ENCODE measurements at regions not wholly inside any gene's neighbourhood (a gene's known extent, or its start where the extent isn't known, plus 50 kb on each side); places are given as distances from the start of the nearest gene placed in this dataset.

GRCh38 chr10:117934477-117934876, 112.3 kb downstream of the RAB11FIP2 start:
- no peak overlapping the region for H4K8ac ChIP-seq (ENCODE audit: extremely low read depth, insufficient read depth, low read length)
- H2AFZ ChIP-seq (ENCODE audit: low read length) = no peak overlapping the region
- H3K4me1 ChIP-seq (replicated peaks in 1 of 4; ENCODE audit: control insufficient read depth in 3 of 4, insufficient read depth in 4 of 4, low read length in 3 of 4) = peaks cover 0 to 9% (median 4%) of the 10 kb centered on the region in 4 experiments; a peak in 5 of 7 replicates
- H3K4ac ChIP-seq (replicated peaks; ENCODE audit: insufficient read length, low read depth, low read length) = no peak overlapping the region
- H3K9ac ChIP-seq (replicated peaks in 1 of 4; ENCODE audit: extremely low read depth in 1 of 4, low read depth in 3 of 4, low read length in 3 of 4) = no peak overlapping the region
- H3K56ac ChIP-seq (replicated peaks; ENCODE audit: insufficient read length, low read depth, low read length) = no peak overlapping the region
- H3K18ac ChIP-seq (ENCODE audit: extremely low read depth, low read length) = no peak overlapping the region
- H2BK12ac ChIP-seq (ENCODE audit: low read depth, low read length) = no peak overlapping the region
- no peak overlapping the region for H4K5ac ChIP-seq (ENCODE audit: insufficient read length, low read depth, low read length)
- no peaks in the 10 kb centered on the region for H4K20me1 ChIP-seq (replicated peaks in 1 of 2; ENCODE audit: control insufficient read depth in 1 of 2, insufficient read depth in 2 of 2, low read length in 2 of 2)
- no peak overlapping the region for H3K4me3 ChIP-seq (ENCODE audit: extremely low read depth in 1 of 4, insufficient read depth in 2 of 4, low read depth in 3 of 4, low read length in 4 of 4)
- H3K27me3 ChIP-seq (replicated peaks in 1 of 4; ENCODE audit: control insufficient read depth in 3 of 4, extremely low read depth in 1 of 4, insufficient read depth in 3 of 4, low read length in 3 of 4) = no peaks in the 10 kb centered on the region
- CTCF ChIA-PET (ENCODE audit: partially characterized antibody) = interaction anchor here (1.2 kb wide), 1 partner anchor 38 kb away, joined by 3 read pairs; no protein-coding TSS in a partner anchor
- no peaks in the 10 kb centered on the region for H3K79me1 ChIP-seq (ENCODE audit: low read depth, low read length)
- DNase-seq (ENCODE audit: low read depth in 1 of 2, low spot score in 2 of 2) (no peak), FAIRE-seq (peak; percentile 58)
- no peak overlapping the region for H2BK5ac ChIP-seq (ENCODE audit: low read depth, low read length)
- no peaks in the 10 kb centered on the region for H3K36me3 ChIP-seq (ENCODE audit: control insufficient read depth in 2 of 4, insufficient read depth in 4 of 4, low read length in 3 of 4)
- H2BK20ac ChIP-seq (ENCODE audit: low read length) = no peak overlapping the region
- no peak overlapping the region for H4K91ac ChIP-seq (replicated peaks; ENCODE audit: insufficient read length, low read length)
- H2AK5ac ChIP-seq (ENCODE audit: low read depth, low read length) = no peak overlapping the region
- TF ChIP-seq EGR1 (IDR thresholded peaks at IDR 0.05; ENCODE audit: borderline replicate concordance, low read depth, low read length) (no peak), FOSL1 (IDR thresholded peaks at IDR 0.05; ENCODE audit: insufficient read depth, low read depth, low read length) (no peak), RXRA (IDR thresholded peaks at IDR 0.05; ENCODE audit: insufficient read depth, low read depth, low read length) (no peak), RAD21 (IDR thresholded peaks at IDR 0.05 in 1 of 2, conservative IDR thresholded peaks at IDR 0.05 in 1 of 2; ENCODE audit: low read depth in 2 of 2, low read length in 2 of 2) (no peak), E2F6 (IDR thresholded peaks at IDR 0.05) (peak; percentile 68), SRF (IDR thresholded peaks at IDR 0.05; ENCODE audit: low read depth, low read length) (no peak), MAX (IDR thresholded peaks at IDR 0.05) (peak; percentile 62; the same call in 1 of the 2 replicates), CTCF (IDR thresholded peaks at IDR 0.05; ENCODE audit: control extremely low read depth in 1 of 3, insufficient read depth in 1 of 3, low read depth in 1 of 3, low read length in 3 of 3) (no peak), CHD2 (IDR thresholded peaks at IDR 0.05; ENCODE audit: low read length) (no peak), BRCA1 (IDR thresholded peaks at IDR 0.05; ENCODE audit: low read depth, low read length) (no peak)
- H3K9me3 ChIP-seq (ENCODE audit: insufficient read depth in 2 of 2, low read depth in 1 of 2, low read length in 1 of 2) = peaks cover 2 to 5% of the 10 kb centered on the region in 2 experiments; a peak in 1 of 4 replicates
- H3K23ac ChIP-seq (ENCODE audit: insufficient read length) = no peak overlapping the region
- H3K23me2 ChIP-seq (ENCODE audit: low read depth, low read length) = no peaks in the 10 kb centered on the region
- H3K14ac ChIP-seq (ENCODE audit: insufficient read length) = no peak overlapping the region
- H2BK15ac ChIP-seq (ENCODE audit: low read length) = no peak overlapping the region
- H3K79me2 ChIP-seq (ENCODE audit: control insufficient read depth in 1 of 2, insufficient read depth in 2 of 2, low read length in 2 of 2) = no peaks in the 10 kb centered on the region
- H3K27ac ChIP-seq (ENCODE audit: low read depth, low read length) = no peak overlapping the region
- POLR2A ChIA-PET (ENCODE audit: partially characterized antibody) = no interaction called here
- peak overlapping the region in 1 of 2 experiments; percentile 21; a peak in 1 of 4 replicates for H3K4me2 ChIP-seq (ENCODE audit: insufficient read depth in 1 of 2, low read depth in 2 of 2, low read length in 2 of 2)
- H2BK120ac ChIP-seq (replicated peaks; ENCODE audit: low read depth, low read length) = no peak overlapping the region
- WGBS, 2 experiments (ENCODE audit: extremely low coverage in 1 of 2, insufficient coverage in 1 of 2, insufficient read length in 1 of 2, insufficient replicate concordance in 2 of 2, low coverage in 1 of 2, low lambda C conversion rate in 2 of 2, missing lambda C conversion rate in 1 of 2) = 88% methylated on average over 3 of the region's 3 CpGs; no CpG with 5 or more reads in 1 of the 2 experiments

Measured in H1 (cell line).